ENCODE measurements at regions not wholly inside any gene's neighbourhood (a gene's known extent, or its start where the extent isn't known, plus 50 kb on each side); places are given as distances from the start of the nearest gene placed in this dataset.
"Not testable (repeated sequence)": the region's sequence is repeated elsewhere in the genome, so short reads cannot be mapped to it uniquely, and the experiment has no call there.

GRCh38 chr5:62248192-62248591 lies 57.8 kb upstream of the KIF2A start:
- H3K27me3 ChIP-seq, H3K4me1 ChIP-seq, H3K9me3 ChIP-seq, H3K27ac ChIP-seq, H3K4me3 ChIP-seq, DNase-seq, H3K36me3 ChIP-seq: not testable (repeated sequence)

GRCh38 chr5:62250085-62250484 lies 55.9 kb upstream of the KIF2A start:
- not testable (repeated sequence) for H3K36me3 ChIP-seq, H3K27me3 ChIP-seq, H3K27ac ChIP-seq, H3K4me3 ChIP-seq, H3K9me3 ChIP-seq, H3K4me1 ChIP-seq, DNase-seq

- H3K9me3 ChIP-seq, H3K4me3 ChIP-seq, H3K4me1 ChIP-seq, DNase-seq, H3K27ac ChIP-seq, H3K27me3 ChIP-seq, H3K36me3 ChIP-seq: not testable (repeated sequence)
These were observed 55.1 kb upstream of the KIF2A start for GRCh38 chr5:62250919-62251318.

- H3K27me3 ChIP-seq, H3K27ac ChIP-seq, H3K9me3 ChIP-seq, H3K4me1 ChIP-seq, H3K36me3 ChIP-seq, H3K4me3 ChIP-seq, DNase-seq: not testable (repeated sequence)
These were observed 53.5 kb upstream of the KIF2A start for GRCh38 chr5:62252519-62252918.

GRCh38 chr5:62255551-62255950 lies 50.5 kb upstream of the KIF2A start:
- not testable (repeated sequence) for H3K4me3 ChIP-seq, H3K4me1 ChIP-seq, H3K9me3 ChIP-seq, DNase-seq, H3K27ac ChIP-seq, H3K27me3 ChIP-seq, H3K36me3 ChIP-seq

- H3K36me3 ChIP-seq, result no peaks in the 10 kb centered on the region
- H3K27ac ChIP-seq, result peak overlapping the region in 1 of 4 donors; percentile 34
- no peaks in the 10 kb centered on the region for H3K27me3 ChIP-seq
- H3K4me3 ChIP-seq, result no peak overlapping the region
- DNase-seq, result no peak
- no peaks in the 10 kb centered on the region for H3K4me1 ChIP-seq
- TF ChIP-seq CTCF (IDR thresholded peaks at IDR 0.05), result no peak
- TF ChIP-seq POLR2A (IDR thresholded peaks at IDR 0.05), result no peak
- H3K9me3 ChIP-seq, result no peaks in the 10 kb centered on the region
These were observed 49.6 kb upstream of the KIF2A start for GRCh38 chr5:62256161-62257019.

Small RNA genes in the stretch of these regions (small RNA-seq; reads per million reads assigned to genes)
- gene RN7SKP157 (0 reads per million in 2 donors), gene RNU6-913P (0 reads per million in 2 donors)
